ENCODE measurements at regions not wholly inside any gene's neighbourhood (a gene's known extent, or its start where the extent isn't known, plus 50 kb on each side); places are given as distances from the start of the nearest gene placed in this dataset.
"Not testable (repeated sequence)": the region's sequence is repeated elsewhere in the genome, so short reads cannot be mapped to it uniquely, and the experiment has no call there.

DNA sequence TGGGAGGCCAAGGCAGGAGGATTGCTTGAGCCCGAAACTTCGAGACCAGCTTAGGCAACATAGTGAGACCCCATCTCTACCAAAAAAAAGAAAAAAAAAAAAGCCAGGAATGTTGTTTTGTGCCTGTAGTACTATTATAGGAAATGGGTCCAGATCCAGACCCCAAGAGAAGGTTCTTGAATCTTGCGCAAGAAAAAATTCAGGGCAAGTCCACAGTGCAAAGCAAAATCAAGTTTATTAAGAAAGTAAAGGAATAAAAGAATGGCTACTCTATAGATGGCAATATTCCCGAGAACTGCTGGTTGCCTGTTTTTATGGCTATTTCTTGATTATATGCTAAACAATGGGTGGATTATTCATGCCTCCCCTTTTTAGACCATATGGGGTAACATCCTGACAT lies 51.2 kb upstream of the RDX start:
- no peak for DNase-seq (ENCODE audit: low spot score)

DNA sequence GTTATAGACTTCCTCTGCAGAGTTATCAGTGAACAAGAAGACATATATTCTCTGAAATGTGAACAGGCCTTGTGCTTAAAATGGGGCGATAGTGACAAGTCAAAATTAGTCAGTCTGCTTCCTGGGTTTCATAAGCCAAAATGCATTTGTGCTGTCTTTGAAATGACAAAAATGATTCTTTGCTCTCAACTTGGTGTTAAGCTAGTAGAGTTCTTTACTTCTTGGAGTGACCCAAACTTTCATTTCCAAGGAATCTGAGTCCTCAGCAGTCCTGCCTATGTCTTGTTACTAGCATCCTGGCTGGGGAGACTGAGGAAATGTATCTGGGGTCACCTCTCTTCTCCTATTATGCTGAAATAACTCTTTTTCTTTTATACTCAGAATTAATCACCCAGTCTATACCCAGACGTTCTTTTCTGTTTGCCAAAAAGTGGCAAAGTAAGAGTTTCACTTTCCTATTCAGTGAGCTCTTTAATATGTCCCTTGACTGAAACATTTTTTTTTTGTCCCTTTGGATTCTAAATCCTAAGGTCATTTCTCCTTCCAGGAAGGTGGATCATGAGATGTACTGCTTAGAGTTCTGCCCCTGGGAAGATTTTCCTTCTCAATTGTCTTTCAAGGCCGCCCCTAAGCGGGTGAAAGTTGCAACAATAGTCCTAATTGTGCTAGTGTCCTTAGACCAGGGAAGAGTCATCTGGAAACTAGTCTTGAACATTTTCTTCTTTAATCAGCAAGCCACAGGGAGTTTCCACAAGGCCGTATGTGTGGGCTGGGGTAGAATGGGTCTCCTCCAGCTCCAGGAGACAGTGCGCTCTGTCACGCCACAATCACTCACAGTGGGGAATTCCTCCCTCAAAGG lies 53.0 kb upstream of the RDX start:
- no peak for DNase-seq (ENCODE audit: low spot score)

DNA sequence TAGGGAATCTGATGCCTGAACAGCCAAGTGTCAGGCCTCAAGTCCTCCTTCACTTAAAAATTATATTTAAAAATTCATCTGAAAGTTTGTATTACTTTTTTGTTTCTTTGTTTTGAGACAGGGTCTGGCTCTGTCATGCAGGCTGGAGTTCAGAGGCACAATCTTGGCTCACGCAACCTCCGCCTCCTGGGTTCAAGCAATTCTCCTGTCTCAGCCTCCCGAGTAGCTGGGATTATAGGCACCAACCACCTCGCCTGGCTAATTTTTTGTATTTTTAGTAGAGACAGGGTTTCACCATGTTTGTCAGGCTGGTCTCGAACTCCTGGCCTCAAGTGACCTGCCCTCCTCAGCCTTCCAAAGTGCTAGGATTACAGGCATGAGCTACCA lies 53.6 kb upstream of the RDX start:
- DNase-seq (ENCODE audit: low spot score): not testable (repeated sequence)

DNA sequence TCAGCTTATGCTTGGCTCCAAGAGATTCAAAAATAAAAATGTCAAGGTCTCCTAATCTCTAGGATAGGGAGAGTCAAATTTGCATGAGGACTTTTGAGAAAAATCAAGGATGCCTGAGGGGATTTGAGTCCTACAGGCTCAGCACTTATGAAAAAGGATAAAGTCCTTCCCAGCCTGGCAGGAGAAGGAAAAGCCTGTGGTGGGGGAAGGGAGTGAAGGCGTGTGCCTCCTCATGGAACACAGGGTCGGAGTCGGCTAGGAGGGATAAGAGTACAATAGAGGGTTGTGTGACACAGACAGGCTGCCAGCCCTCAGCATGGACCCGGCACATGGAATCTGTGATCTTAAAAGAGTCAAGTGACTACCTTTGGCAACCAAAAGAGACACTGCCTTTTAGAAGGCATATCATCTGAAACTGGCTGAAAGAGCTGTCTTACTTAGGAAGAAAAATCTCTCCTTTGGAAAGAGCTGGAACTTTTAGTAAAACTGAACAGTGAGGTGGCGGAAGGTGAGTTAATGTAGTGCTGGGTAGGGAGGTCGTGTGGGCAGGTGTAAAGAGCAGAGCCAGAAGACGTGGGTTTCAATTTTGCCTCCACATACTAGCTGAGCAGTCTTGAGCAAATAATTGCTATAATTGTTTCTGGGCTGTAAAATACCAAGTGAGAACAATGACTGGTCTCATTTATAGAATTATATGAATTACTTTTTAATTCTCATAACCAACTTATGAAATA lies 58.8 kb upstream of the RDX start:
- DNase-seq (ENCODE audit: low spot score): no peak

DNA sequence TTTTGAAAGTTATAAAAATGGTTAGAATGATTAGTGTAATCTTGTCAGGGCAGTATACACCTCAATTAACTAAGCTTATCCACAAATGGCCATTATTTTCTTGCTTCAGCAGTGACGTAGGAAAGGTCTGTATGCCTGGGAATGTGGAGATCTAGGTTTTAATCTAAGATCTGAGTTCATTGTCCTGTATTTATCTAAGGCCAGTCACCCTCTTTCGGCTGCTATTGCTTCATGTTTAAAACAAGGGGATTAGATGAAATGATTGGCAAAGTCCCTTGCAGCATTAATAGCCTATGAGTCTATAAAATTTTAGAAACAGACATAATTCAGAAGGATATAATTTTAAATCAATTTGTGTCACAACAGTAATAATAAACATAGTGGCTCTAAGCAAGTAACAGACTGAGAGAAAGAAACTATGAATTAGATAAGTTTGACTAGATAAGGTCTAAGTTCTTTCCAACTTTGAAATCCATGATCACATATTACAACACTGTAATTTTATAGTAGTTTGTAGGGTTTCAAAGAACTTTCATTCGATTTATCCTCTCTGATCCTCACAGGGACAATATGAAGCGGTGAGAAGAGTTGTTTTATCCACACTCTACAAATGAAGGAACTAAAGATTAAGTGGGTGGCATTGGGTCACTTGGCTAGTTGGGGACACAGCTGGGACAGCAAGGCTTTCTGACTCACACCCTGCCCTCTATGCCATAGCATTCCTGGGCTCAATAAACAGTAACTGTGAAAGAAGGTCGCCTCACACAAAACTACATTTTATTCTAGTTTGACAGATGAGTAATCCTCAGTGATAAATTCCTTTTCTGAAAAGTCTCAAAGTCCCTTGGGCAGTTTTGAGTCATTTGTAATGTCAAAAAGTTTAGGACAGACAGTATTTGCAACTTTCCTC lies 60.6 kb upstream of the RDX start:
- peak; percentile 41 for DNase-seq (ENCODE audit: low spot score)

DNA sequence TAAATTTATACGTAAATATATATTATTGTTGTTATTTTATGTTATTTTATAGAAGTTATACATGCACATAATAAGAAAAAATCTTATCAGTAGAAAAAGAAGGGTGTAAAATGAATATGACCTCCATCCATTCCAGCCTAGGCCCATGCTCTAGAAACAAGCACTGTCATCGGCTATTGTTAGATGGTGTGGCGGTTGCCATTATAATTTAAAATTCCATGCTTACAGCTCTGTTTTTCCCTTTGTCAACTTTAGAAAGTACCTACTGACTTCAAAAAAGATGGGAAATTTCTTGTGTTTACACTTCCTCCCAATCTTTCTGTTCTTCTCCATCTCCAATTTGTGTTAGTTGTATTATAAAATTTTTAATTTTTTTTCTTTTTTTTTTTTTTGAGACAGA lies 61.9 kb upstream of the RDX start:
- DNase-seq (ENCODE audit: low spot score): no peak

DNA sequence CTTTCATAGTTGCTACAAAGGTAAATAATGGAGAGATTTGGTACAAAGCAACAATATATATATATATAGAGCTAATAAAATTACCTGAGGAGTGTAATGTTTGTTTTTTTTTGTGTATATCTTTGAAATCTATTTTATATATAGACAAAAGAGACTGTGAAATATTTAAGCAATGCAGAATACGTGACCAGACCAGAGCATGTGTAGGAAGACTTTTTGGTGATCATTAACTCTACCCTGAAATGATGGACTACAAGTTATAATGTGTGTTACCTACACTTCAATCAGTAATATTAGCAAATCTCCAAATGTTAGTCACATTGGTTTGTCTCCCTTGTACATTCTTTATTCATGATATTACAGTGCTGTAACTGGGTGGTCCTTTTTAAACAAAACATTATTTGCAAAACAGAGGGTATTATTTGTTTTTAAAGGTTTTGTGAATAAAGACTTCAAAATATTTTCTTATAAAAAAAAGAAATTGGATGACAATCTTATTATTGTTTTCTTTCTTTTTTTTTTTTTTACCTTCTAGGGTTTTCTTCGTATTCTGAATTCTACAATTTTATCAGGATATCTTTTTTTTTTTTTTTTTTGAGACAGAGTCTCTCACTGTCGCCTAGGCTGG lies 64.5 kb upstream of the RDX start:
- DNase-seq (ENCODE audit: low spot score): not testable (repeated sequence)

DNA sequence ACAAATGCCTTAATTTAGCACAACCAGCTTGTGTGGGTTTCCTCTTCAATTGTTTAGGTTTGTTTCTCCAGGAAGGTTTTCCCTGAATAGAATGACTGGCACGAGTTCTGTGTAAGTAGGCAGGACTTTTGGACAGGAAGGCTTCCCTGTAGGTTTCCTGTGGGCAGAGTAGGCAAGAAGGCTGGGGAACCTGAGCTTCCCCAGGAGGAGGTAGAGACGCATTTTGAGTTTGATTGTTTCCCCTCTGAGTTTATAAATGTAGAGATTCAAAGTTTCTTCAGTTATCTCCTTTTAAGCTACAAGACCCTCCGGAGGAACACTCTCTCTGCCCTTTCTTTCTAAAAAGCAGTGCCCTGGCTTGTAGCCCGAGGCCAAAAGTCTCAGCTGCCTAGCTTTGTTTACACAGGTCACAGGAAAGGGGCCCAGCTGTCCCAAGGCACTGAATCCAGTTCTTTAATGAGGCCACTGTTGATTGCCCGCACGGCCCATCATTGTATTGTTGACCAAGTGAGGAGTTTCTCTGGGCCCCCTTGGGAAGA lies 66.6 kb upstream of the RDX start:
- no peak for DNase-seq (ENCODE audit: low spot score)

DNA sequence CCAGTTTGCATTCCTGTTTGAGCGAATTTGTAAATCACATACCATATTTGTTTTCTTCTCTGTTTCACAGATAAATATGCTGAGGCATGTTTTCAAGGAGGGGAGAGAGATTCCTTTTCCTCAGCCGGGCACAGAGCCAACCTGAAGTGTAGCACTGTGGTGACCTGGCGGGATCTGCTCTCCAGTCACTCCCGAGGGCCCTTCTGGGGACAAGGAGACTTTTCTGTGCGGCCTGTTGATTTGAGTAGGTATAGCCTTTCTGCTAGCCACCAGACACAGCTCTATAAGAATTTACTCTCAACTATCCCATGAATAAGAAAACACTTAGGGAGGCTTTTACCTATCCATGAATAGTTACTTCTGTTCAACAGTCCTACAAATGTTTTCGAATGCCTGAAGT lies 63.5 kb upstream of the FDX1 start:
- DNase-seq (ENCODE audit: low spot score): no peak

DNA sequence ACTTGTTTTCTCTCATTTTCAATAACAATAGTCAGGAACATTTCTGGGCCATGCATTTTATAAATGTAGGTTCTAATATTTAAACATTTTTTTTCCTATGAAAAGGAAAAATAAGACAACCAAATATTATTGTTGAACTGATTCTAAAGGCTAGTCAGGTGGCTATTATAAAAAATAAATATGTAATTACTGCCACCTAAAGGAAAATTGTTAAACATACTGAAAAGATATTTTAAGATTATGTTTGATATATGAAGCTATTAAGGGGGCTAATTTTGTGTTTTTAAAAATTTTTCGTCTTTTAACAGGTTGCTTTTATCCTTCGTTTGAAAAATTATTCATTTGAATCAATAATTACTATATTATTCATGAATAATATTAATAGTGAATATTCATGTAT lies 62.2 kb upstream of the FDX1 start:
- no peak for DNase-seq (ENCODE audit: low spot score)

DNA sequence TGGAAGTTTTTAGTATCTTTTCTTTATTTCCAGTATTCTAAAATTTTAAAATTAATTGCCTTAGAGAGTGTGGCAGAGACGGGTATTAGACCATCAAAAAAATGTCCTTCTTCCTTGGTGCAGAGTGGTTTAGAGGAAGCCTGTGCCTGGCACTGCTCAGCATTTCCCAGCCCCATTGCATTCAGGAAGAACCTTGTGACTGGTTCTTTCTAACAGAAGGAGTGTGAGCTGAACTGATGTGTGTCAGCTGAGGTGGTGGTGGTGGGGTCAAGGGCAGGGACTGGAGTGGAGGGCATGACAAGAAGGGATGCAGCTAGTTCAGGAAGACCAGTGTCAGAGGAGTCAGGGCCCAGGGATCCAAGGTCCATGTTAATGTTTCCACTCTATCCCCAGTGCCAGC lies 58.7 kb upstream of the FDX1 start:
- DNase-seq (ENCODE audit: low spot score): no peak

DNA sequence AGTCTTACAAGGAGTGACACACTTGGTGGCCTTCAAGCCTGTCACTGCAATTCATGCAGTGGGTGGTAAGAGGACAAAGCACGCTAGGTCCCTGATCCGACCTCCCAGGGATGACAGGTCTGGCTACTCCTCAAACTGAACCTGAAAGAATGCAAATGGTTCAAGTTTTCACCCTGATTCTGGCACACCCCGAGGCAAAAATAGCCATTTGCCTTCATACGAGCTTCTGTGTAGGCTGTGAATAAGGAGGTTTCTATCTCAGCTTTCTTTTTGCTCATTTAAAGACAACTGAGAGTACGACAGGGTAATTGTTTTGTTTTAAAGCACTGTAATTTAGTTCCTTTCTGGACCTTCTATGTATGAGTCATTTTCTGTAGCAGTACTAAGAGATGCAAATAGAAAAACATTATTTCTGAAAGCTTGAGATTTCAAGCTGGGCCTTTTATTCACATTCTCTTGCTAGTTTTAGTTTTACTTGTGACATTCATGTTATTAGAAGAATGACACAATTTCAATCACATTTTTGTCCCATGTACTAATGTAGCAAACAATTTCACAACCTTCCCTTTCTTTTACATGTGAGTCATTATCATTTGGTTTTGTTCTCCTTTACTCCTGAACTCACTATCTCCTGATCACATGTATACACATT lies 56.6 kb upstream of the FDX1 start:
- peak; percentile 43 for DNase-seq (ENCODE audit: low spot score)

DNA sequence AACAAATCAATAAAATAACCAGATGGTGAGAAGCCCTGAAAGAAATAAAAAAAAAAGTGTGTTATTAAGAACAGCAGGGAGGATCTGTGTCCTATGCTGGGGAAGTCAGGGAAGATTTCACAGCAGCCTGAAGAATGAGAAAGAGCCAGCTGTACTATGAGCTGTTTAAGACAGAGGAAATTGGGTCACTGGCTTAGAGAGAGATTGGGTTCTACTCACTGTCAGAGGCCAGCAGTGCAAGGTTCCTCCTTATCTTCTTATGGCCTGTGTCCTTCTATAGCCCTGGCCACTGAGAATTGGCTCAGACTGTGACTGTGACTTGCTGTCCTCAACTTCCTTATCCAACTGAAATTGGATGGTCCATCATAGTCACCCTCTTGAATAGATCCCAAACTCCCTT lies 54.8 kb upstream of the FDX1 start:
- DNase-seq (ENCODE audit: low spot score): no peak

DNA sequence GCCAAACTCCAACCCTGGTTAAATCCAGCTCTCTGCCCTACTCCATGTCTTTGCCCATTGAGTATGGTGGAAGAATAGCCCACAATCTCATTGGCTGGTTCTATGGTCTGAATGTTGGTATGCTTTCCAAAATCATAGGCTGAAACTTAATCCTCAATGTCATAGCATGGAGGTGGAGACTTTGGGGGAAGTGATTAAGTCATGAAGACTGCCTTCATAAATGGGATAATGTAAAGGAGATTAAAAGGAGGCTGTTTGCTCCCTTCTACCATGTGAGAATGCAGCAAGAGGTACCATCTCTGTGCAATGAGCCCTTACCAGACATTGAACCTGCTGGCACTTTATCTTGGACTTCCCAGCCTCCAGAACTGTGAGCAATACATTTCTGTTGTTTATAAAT lies 54.4 kb upstream of the FDX1 start:
- DNase-seq (ENCODE audit: low spot score): no peak

DNA sequence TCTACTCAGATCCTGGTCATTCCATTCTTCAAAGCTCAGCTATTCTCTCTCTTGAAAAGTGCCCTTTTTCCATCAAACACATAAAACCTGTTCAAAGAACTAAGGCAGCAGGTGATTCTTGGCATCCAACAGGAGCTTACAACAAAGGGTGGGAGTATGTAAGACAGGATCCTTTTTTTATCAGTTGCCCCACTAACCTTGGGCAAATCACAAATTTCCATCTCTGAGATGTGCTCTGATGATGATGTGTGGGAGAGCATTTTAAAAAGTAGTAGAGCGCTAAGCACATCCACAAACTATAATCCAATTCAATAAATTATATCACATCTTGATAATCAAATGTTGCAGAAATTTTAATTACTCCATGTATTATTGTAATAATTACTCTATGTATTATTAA lies 53.7 kb upstream of the FDX1 start:
- DNase-seq (ENCODE audit: low spot score): no peak

DNA sequence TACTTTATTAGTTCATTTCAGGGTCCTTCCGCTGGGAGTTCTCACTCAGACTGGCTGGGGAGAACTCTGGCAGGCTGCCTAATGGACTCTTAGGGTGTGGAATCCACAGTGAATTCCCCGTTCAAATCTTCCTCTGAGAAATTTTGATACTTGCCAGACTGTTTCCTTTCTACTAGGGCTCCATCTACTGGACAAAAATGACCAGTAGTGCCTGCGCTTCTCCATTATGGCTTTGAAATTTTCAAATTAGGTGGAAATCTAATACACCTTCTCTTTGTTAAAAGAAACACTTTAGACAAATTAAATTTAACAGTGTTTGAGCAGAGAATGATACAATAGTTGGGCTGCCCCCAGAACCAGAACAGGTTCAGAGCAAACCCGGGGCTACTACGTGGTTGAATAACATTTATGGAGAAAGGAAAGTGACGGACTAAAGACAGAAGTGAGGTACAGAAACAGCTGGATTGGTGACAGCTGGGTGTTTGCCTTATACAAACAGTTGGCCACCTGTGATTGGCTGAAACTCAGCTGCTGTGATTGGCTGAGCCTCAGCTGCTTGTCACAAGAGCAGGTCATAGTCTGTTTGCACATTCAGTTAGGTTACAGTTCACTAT lies 52.9 kb upstream of the FDX1 start:
- DNase-seq (ENCODE audit: low spot score): peak; percentile 76

DNA sequence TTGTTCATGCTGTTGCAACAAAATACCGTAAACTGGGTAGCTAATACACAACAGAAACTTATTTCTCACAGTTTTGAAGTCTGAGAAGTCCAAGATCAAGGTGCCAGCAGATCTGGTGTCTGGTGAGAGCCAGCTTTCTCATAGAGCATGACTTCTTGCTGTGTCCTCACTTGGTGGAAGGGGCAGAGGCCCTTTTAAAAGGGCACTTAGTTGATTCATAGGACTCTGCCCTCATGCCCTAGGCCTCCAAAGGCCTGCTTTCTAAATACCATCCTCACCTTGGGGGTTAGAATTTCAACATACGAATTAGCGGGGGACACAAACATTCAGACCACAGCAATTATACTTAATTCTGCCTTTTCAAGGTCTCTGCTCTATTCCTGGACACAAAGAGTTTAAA lies 52.3 kb upstream of the FDX1 start:
- no peak for DNase-seq (ENCODE audit: low spot score)

DNA sequence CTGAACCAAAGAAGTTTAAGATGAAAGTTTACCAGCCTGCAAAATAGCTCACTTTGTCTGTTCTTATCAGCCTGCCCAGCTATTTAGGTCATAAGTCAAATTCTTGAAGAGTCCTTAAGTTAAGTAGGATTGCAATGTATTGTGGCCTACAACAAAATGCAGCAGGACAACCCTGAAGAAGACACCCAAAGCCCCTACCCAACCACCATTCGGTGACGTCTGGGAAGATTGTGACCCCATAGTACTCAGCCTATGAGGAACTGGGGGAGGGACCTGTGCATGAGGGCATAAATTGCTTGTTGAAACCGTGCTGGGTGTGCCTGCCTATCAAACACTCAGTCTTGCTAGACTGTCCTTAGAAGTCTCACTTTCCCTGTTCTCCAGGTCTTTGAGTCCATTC lies 50.5 kb upstream of the FDX1 start:
- DNase-seq (ENCODE audit: low spot score): no peak

DNA sequence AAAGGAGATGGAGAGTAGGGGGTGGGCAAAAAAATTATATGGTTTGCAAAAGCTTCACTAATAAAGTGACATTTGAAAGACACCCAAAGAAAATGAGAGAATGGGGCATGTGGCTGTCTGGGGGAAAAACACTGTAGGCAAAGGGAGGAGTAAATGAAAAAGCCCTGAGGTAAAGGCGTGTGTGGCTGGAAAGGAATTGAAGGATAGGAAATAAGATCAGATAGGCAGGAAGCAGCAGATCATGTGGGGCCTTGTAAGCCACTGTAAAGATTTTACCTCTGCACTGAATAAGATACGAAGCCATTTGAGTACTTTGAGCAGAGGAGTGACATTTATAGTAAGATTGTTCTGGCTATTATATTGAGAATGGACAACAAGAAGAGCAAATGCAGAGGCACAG lies 49.8 kb upstream of the FDX1 start:
- DNase-seq (ENCODE audit: low spot score): no peak
